ENCODE measurements at regions not wholly inside any gene's neighbourhood (a gene's known extent, or its start where the extent isn't known, plus 50 kb on each side); places are given as distances from the start of the nearest gene placed in this dataset.
A peak's percentile ranks its signal among the peaks of the same experiment; 100 is the strongest.

DNA sequence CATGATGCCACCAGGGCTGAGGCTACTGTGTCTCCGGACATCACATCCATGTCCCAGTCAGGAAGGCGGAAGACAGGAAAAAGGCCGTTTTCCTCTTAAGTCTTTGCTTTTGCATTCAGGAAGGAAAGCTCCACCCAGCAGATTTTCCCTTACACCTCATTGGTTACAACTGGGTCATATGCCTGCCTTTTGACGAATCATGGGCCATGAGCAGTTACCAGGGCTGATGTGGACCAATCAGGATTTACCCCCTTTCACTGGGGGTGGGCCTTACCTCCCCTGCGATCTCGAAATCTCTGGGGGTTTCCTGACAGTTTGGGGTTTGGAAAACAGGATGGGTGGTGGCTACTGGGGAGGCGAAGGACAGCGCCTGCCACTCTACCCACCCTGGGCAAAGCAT is 52.5 kb upstream of the GRPEL1 start:
- 76% methylated on average over 3 of the region's 8 CpGs; no CpG with 5 or more reads in 1 of the 2 experiments for WGBS, 2 experiments (ENCODE audit: extremely low coverage in 2 of 2, insufficient read length in 1 of 2)
- BruUV-seq (replicated peaks): no TSS peak

More for the DNA sequence above, 52.5 kb upstream of the GRPEL1 start:
- H3K27me3 ChIP-seq (ENCODE audit: control insufficient read depth, insufficient read depth, low read length): peaks cover 38% of the 10 kb centered on the region
- H2AK9ac ChIP-seq (replicated peaks; ENCODE audit: low read depth, low read length, poor library complexity): no peak overlapping the region
- H3K36me3 ChIP-seq (ENCODE audit: control insufficient read depth, insufficient read depth, low read length): no peaks in the 10 kb centered on the region
- H3K4ac ChIP-seq (ENCODE audit: low read depth, low read length): no peak overlapping the region
- H3K79me1 ChIP-seq (ENCODE audit: low read depth in 1 of 2, low read length in 2 of 2): no peaks in the 10 kb centered on the region
- H2BK5ac ChIP-seq (ENCODE audit: low read depth, low read length, poor library complexity, severe bottlenecking): no peak overlapping the region
- peaks cover 4% of the 10 kb centered on the region; the same call in 1 of the 2 replicates for H3K4me1 ChIP-seq (ENCODE audit: control insufficient read depth, insufficient read depth, low read length)
- no peak overlapping the region for H3K9ac ChIP-seq (ENCODE audit: low read depth, low read length)
- TF ChIP-seq, protein P1, sequence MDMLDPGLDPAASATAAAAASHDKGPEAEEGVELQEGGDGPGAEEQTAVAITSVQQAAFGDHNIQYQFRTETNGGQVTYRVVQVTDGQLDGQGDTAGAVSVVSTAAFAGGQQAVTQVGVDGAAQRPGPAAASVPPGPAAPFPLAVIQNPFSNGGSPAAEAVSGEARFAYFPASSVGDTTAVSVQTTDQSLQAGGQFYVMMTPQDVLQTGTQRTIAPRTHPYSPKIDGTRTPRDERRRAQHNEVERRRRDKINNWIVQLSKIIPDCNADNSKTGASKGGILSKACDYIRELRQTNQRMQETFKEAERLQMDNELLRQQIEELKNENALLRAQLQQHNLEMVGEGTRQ (IDR thresholded peaks at IDR 0.05; ENCODE audit: low read depth, low read length): peak; percentile 82
- no peak for TF ChIP-seq CHD1 (IDR thresholded peaks at IDR 0.05; ENCODE audit: low read depth, low read length)
- no peak for TF ChIP-seq NFE2L2 (IDR thresholded peaks at IDR 0.05; ENCODE audit: low read depth, low read length)
- H3K9me1 ChIP-seq (ENCODE audit: insufficient read depth, low read length): 0 out of 2 replicates have a peak, but pooled peaks cover 3% of the 10 kb centered on the region
- ChIA-PET POLR2A (ENCODE audit: unreplicated experiment) (no interaction called here), CTCF (no interaction called here)
- DNase-seq (peak; percentile 12), ATAC-seq (ENCODE audit: low read depth) (no peak)
- no peak overlapping the region for H2BK120ac ChIP-seq (ENCODE audit: low read depth, low read length)
- H2BK20ac ChIP-seq (ENCODE audit: low read depth, low read length): no peak overlapping the region
- H3K4me3 ChIP-seq (ENCODE audit: insufficient read depth, low read depth, low read length): no peak overlapping the region
- H2AFZ ChIP-seq (replicated peaks; ENCODE audit: low read length, poor library complexity): no peak overlapping the region
- H3K9me3 ChIP-seq (ENCODE audit: control insufficient read depth, insufficient read depth, low read length): peaks cover 3% of the 10 kb centered on the region; the same call in 1 of the 2 replicates
- H3K23ac ChIP-seq (ENCODE audit: low read depth, low read length): no peak overlapping the region
- no peak overlapping the region for H2BK15ac ChIP-seq (ENCODE audit: low read depth, low read length)
- no peak overlapping the region for H3K14ac ChIP-seq (replicated peaks; ENCODE audit: low read depth, low read length)
- in situ Hi-C loops (cut with MboI; ENCODE audit: low sequenced_read_pairs): no loop called here
- H4K8ac ChIP-seq (ENCODE audit: low read depth in 2 of 2, low read length in 2 of 2): no peak overlapping the region
- no peak overlapping the region for H3K4me2 ChIP-seq (ENCODE audit: low read depth, low read length)
- H2AK5ac ChIP-seq (ENCODE audit: low read depth, low read length): no peak overlapping the region
- dilution Hi-C loops (cut with HindIII; ENCODE audit: low sequenced_read_pairs, unreplicated experiment): no loop called here
- no peak overlapping the region for H3K27ac ChIP-seq (ENCODE audit: insufficient read depth, low read length)
- H4K5ac ChIP-seq (ENCODE audit: low read depth, low read length): no peak overlapping the region
- H3K18ac ChIP-seq (ENCODE audit: low read depth, low read length): no peak overlapping the region
- no peak overlapping the region for H4K91ac ChIP-seq (ENCODE audit: insufficient read depth, low read depth, low read length)
- intact Hi-C loops (cut with micrococcal nuclease): no loop called here
- no peak overlapping the region for H3K56ac ChIP-seq (ENCODE audit: extremely low read depth, insufficient read depth, low read length)
- no peaks in the 10 kb centered on the region for H4K20me1 ChIP-seq (ENCODE audit: insufficient read depth, low read length)

All from IMR-90 (cell line).